H9 (cell line): ENCODE measurements at regions not wholly inside any gene's neighbourhood (a gene's known extent, or its start where the extent isn't known, plus 50 kb on each side); places are given as distances from the start of the nearest gene placed in this dataset.

Source experiments
- DNase-seq: peaks from one replicate; pipeline ENCODE4 v3.0.0-alpha.2; 2017
- H2AFZ ChIP-seq: one replicate; pipeline ENCODE4 v1.6.1; 2013; ENCODE audit warnings: mild to moderate bottlenecking, low read length, control low read depth, moderate library complexity
- H2AK5ac ChIP-seq: 2 replicates; pipeline ENCODE4 v1.6.1; 2013; ENCODE audit warnings: low read length, control low read depth, mixed read lengths; ENCODE audit not compliant: insufficient read length
- H2BK120ac ChIP-seq: one replicate; pipeline ENCODE4 v1.6.1; 2013; ENCODE audit warnings: low read depth, mild to moderate bottlenecking, low read length, control low read depth, inconsistent platforms; ENCODE audit not compliant: poor library complexity, severe bottlenecking
- H2BK12ac ChIP-seq: 2 replicates; pipeline ENCODE4 v1.6.1; 2013; ENCODE audit warnings: low read length, control low read depth, mixed read lengths, low read depth; ENCODE audit not compliant: insufficient read length
- H2BK15ac ChIP-seq: 2 replicates; pipeline ENCODE4 v1.6.1; 2013; ENCODE audit warnings: low read depth, low read length, control low read depth
- H2BK20ac ChIP-seq: one replicate; pipeline ENCODE4 v1.6.1; 2013; ENCODE audit warnings: low read depth, mild to moderate bottlenecking, low read length, control low read depth, inconsistent platforms; ENCODE audit not compliant: poor library complexity, severe bottlenecking
- H2BK5ac ChIP-seq: 2 replicates; pipeline ENCODE4 v1.6.1; 2013; ENCODE audit warnings: low read length, control low read depth, mixed read lengths; ENCODE audit not compliant: insufficient read length
- H3K14ac ChIP-seq: 2 replicates; pipeline ENCODE4 v1.6.1; 2013; ENCODE audit warnings: low read length, control low read depth; ENCODE audit not compliant: insufficient read depth
- H3K18ac ChIP-seq: 2 replicates; pipeline ENCODE4 v1.6.1; 2013; ENCODE audit warnings: low read depth, mild to moderate bottlenecking, mixed read lengths, low read length, control low read depth; ENCODE audit not compliant: insufficient read length
- H3K23ac ChIP-seq: 2 replicates; pipeline ENCODE4 v1.6.1; 2013; ENCODE audit warnings: low read length, control low read depth, mixed read lengths, low read depth; ENCODE audit not compliant: insufficient read length
- H3K23me2 ChIP-seq: 2 replicates; pipeline ENCODE4 v1.6.1; 2013; ENCODE audit warnings: low read depth, mild to moderate bottlenecking, mixed read lengths, low read length, control low read depth; ENCODE audit not compliant: insufficient read length, poor library complexity, severe bottlenecking
- H3K27ac ChIP-seq: 2 replicates; pipeline ENCODE4 v1.5.1; 2013; ENCODE audit warnings: low read length, control low read depth, mixed read lengths, low read depth; ENCODE audit not compliant: insufficient read length
- H3K27me3 ChIP-seq: 2 replicates; pipeline ENCODE4 v1.6.1; 2013; ENCODE audit warnings: low read length, control low read depth, inconsistent platforms; ENCODE audit not compliant: insufficient read depth
- H3K4ac ChIP-seq: 2 replicates; pipeline ENCODE4 v1.6.1; 2013; ENCODE audit warnings: low read depth, mild to moderate bottlenecking, control low read depth, inconsistent platforms, low read length, moderate library complexity
- H3K4me1 ChIP-seq: 2 replicates; pipeline ENCODE4 v1.6.1; 2013; ENCODE audit warnings: low read length, control low read depth, inconsistent platforms; ENCODE audit not compliant: insufficient read depth
- H3K4me2 ChIP-seq: 2 replicates; pipeline ENCODE4 v1.6.1; 2013; ENCODE audit warnings: low read length, control low read depth, mixed read lengths; ENCODE audit not compliant: insufficient read length, insufficient read depth
- H3K56ac ChIP-seq: 2 replicates; pipeline ENCODE4 v1.6.1; 2013; ENCODE audit warnings: low read depth, mild to moderate bottlenecking, mixed read lengths, low read length, control low read depth; ENCODE audit not compliant: insufficient read length
- H3K79me1 ChIP-seq: 2 replicates; pipeline ENCODE4 v1.6.1; 2013; ENCODE audit warnings: low read depth, mild to moderate bottlenecking, moderate library complexity, low read length, control low read depth, inconsistent platforms; ENCODE audit not compliant: insufficient read depth, poor library complexity, severe bottlenecking
- H3K79me2 ChIP-seq: 2 replicates; pipeline ENCODE4 v1.6.1; 2013; ENCODE audit warnings: low read length, control low read depth, inconsistent platforms; ENCODE audit not compliant: insufficient read depth
- H3K9ac ChIP-seq: 2 replicates; pipeline ENCODE4 v1.6.1; 2013; ENCODE audit warnings: low read length, control low read depth, mixed read lengths; ENCODE audit not compliant: insufficient read length; ENCODE audit errors: extremely low read depth
- H3K9me3 ChIP-seq: one replicate; pipeline ENCODE4 v1.6.1; 2013; ENCODE audit warnings: low read depth, low read length, inconsistent platforms; ENCODE audit not compliant: control insufficient read depth
- H3T11ph ChIP-seq: one replicate; pipeline ENCODE4 v1.6.1; 2013; ENCODE audit warnings: mild to moderate bottlenecking, low read length, control low read depth, inconsistent platforms
- H4K20me1 ChIP-seq: one replicate; pipeline ENCODE4 v1.6.1; 2013; ENCODE audit not compliant: control insufficient read depth, insufficient read length, insufficient read depth
- H4K5ac ChIP-seq: 2 replicates; pipeline ENCODE4 v1.6.1; 2013; ENCODE audit warnings: low read depth, mild to moderate bottlenecking, mixed read lengths, low read length, control low read depth; ENCODE audit not compliant: insufficient read length
- H4K8ac ChIP-seq: replicated peaks from 2 replicates; pipeline ENCODE4 v1.6.1; 2013; ENCODE audit warnings: low read length, control low read depth, mixed read lengths, low read depth; ENCODE audit not compliant: insufficient read length
- H4K91ac ChIP-seq: 2 replicates; pipeline ENCODE4 v1.6.1; 2013; ENCODE audit warnings: low read depth, mild to moderate bottlenecking, moderate library complexity, mixed read lengths, low read length, control low read depth; ENCODE audit not compliant: insufficient read length
- H3K27ac Mint-ChIP-seq, 3 experiments: 2 replicates in 2 of 3; 3 replicates in 1 of 3; pipeline ENCODE4 v1.8.0; 2020 to 2021; ENCODE audit warnings: mixed read lengths in 3 of 3, mild to moderate bottlenecking in 1 of 3, moderate library complexity in 1 of 3
- H3K27me3 Mint-ChIP-seq: 2 replicates; pipeline ENCODE4 v1.8.0; 2021; ENCODE audit warnings: low read depth, mild to moderate bottlenecking, moderate library complexity, mixed read lengths
- H3K36me3 Mint-ChIP-seq, 3 experiments: 2 replicates in 2 of 3; 3 replicates in 1 of 3; pipeline ENCODE4 v1.8.0; 2020 to 2021; ENCODE audit warnings: low read depth in 3 of 3, mixed read lengths in 3 of 3; ENCODE audit not compliant: insufficient read depth in 1 of 3
- H3K4me1 Mint-ChIP-seq, 2 experiments: 2 replicates each; pipeline ENCODE4 v1.8.0; 2020; ENCODE audit warnings: mixed read lengths in 2 of 2
- H3K4me3 Mint-ChIP-seq, 2 experiments: 2 replicates in 1 of 2; 3 replicates in 1 of 2; pipeline ENCODE4 v1.8.0; 2020 to 2021; ENCODE audit warnings: mild to moderate bottlenecking in 2 of 2, mixed read lengths in 2 of 2, moderate library complexity in 1 of 2
- H3K9me3 Mint-ChIP-seq, 2 experiments: 2 replicates in 1 of 2; 3 replicates in 1 of 2; pipeline ENCODE4 v1.8.0; 2020; ENCODE audit warnings: mild to moderate bottlenecking in 2 of 2, mixed read lengths in 2 of 2, moderate library complexity in 1 of 2
- WGBS: extraction: QIAGEN DNeasy Blood & Tissue Kit; methylation state at CpG from one replicate; pipeline ENCODE4 v1.1.7; 2013; ENCODE audit warnings: missing lambda C conversion rate, low lambda C conversion rate, mixed read lengths; ENCODE audit not compliant: insufficient read length; ENCODE audit errors: extremely low coverage; 5-methylcytosine and 5-hydroxymethylcytosine counted together
- TF ChIP-seq, protein P1 (sequence below): fragments of 200-600 bp; sonication (generic); conservative IDR thresholded peaks from 3 replicates; pipeline ENCODE4 v1.8.0; 2021; ENCODE audit warnings: antibody characterized with exemption, mild to moderate bottlenecking

DNA sequence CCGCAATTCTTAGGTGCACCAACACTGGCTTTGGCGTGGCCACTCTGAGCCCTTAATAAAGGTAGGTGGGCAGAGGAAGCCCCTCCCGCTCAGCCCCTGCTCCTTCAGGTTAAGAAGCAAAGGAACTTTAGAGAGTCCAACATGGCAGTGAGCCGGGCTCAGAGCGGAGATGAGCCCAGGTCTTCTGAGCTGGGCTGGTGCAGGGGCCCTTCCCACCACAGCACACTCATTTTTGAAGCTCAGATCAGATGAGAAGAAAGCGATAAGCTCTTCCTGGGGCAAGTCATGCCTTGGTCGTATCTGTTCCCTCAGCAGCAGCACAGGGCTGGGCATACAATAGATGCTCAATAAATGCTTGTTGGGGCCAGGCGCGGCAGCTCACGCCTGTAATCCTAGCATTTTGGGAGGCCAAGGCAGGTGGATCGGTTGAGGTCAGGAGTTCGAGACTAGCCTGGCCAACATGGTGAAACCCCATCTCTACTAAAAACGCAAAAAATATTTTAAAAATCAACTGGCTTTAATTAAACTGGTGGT, 51.1 kb upstream of the TARDBP start:
- Histone ChIP-seq H2BK20ac (no peak overlapping the region), H3K9me3 (no peaks in the 10 kb centered on the region), H3K23ac (no peak overlapping the region), H4K5ac (no peak overlapping the region), H4K20me1 (no peaks in the 10 kb centered on the region), H4K8ac (no peak overlapping the region), H3K4me1 (peaks cover 7% of the 10 kb centered on the region; the same call in 1 of the 2 replicates), H2BK5ac (no peak overlapping the region), H3K27ac (no peak overlapping the region), H4K91ac (no peak overlapping the region), H3K18ac (no peak overlapping the region), H3K56ac (no peak overlapping the region), H3K4ac (no peak overlapping the region), H3T11ph (no peak overlapping the region), H2AK5ac (no peak overlapping the region), H3K9ac (no peak overlapping the region), H2BK15ac (no peak overlapping the region), H3K23me2 (no peaks in the 10 kb centered on the region), H3K14ac (no peak overlapping the region), H2BK120ac (no peak overlapping the region), H2BK12ac (no peak overlapping the region), H3K79me1 (no peaks in the 10 kb centered on the region), H3K27me3 (no peaks in the 10 kb centered on the region), H2AFZ (no peak overlapping the region), H3K4me2 (peak overlapping the region; percentile 31), H3K79me2 (no peaks in the 10 kb centered on the region)
- no peak overlapping the region for H3K4me3 Mint-ChIP-seq
- no peaks in the 10 kb centered on the region for H3K36me3 Mint-ChIP-seq
- peaks cover 0 to 1% of the 10 kb centered on the region in 2 experiments; a peak in 1 of 5 replicates for H3K9me3 Mint-ChIP-seq
- WGBS: no CpG with 5 or more reads among the region's 13 CpGs
- H3K27ac Mint-ChIP-seq: no peak overlapping the region
- TF ChIP-seq, protein P1, sequence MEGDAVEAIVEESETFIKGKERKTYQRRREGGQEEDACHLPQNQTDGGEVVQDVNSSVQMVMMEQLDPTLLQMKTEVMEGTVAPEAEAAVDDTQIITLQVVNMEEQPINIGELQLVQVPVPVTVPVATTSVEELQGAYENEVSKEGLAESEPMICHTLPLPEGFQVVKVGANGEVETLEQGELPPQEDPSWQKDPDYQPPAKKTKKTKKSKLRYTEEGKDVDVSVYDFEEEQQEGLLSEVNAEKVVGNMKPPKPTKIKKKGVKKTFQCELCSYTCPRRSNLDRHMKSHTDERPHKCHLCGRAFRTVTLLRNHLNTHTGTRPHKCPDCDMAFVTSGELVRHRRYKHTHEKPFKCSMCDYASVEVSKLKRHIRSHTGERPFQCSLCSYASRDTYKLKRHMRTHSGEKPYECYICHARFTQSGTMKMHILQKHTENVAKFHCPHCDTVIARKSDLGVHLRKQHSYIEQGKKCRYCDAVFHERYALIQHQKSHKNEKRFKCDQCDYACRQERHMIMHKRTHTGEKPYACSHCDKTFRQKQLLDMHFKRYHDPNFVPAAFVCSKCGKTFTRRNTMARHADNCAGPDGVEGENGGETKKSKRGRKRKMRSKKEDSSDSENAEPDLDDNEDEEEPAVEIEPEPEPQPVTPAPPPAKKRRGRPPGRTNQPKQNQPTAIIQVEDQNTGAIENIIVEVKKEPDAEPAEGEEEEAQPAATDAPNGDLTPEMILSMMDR: no peak; the same call in 1 of the 3 replicates
- H3K4me1 Mint-ChIP-seq: peaks cover 38 to 55% of the 10 kb centered on the region in 2 experiments
- peaks cover 35% of the 10 kb centered on the region for H3K27me3 Mint-ChIP-seq
- DNase-seq: no peak
